KMS-11 (cell line): ENCODE measurements at regions not wholly inside any gene's neighbourhood (a gene's known extent, or its start where the extent isn't known, plus 50 kb on each side); places are given as distances from the start of the nearest gene placed in this dataset.

ENCODE experiments used
- H2AFZ ChIP-seq: fragments of 200-600 bp; sonication (generic); 2 replicates; pipeline ENCODE4 v1.6.1; 2016; ENCODE audit warnings: antibody characterized with exemption, mixed run types, low read depth
- H3K27ac ChIP-seq: fragments of 200-600 bp; sonication (generic); 2 replicates; pipeline ENCODE4 v1.6.1; 2016; ENCODE audit warnings: mild to moderate bottlenecking, mixed run types
- H3K27me3 ChIP-seq: fragments of 200-600 bp; sonication (generic); 2 replicates; pipeline ENCODE4 v1.6.1; 2017; ENCODE audit warnings: mild to moderate bottlenecking, low read depth, mixed run types, moderate library complexity; ENCODE audit not compliant: insufficient read depth
- H3K36me3 ChIP-seq: fragments of 200-600 bp; sonication (generic); 2 replicates; pipeline ENCODE4 v1.6.1; 2017; ENCODE audit warnings: mild to moderate bottlenecking, mixed run types; ENCODE audit not compliant: insufficient read depth
- H3K4me1 ChIP-seq: fragments of 200-600 bp; sonication (generic); 2 replicates; pipeline ENCODE4 v1.6.1; 2016; ENCODE audit warnings: mild to moderate bottlenecking, low read depth, mixed run types; ENCODE audit not compliant: poor library complexity, severe bottlenecking
- H3K4me2 ChIP-seq: fragments of 200-600 bp; sonication (generic); 2 replicates; pipeline ENCODE4 v1.7.0; 2016; ENCODE audit warnings: mild to moderate bottlenecking, mixed run types
- H3K4me3 ChIP-seq: fragments of 200-600 bp; sonication (generic); IDR thresholded peaks from 2 replicates; pipeline ENCODE4 v1.6.1; 2017; ENCODE audit warnings: low read depth, low read length, mixed read lengths; ENCODE audit not compliant: insufficient read depth
- H3K79me2 ChIP-seq: fragments of 200-600 bp; sonication (generic); 2 replicates; pipeline ENCODE4 v1.6.1; 2016; ENCODE audit warnings: low read depth, mixed run types; ENCODE audit not compliant: insufficient read depth
- H3K9ac ChIP-seq: fragments of 200-600 bp; sonication (generic); 2 replicates; pipeline ENCODE4 v1.6.1; 2016; ENCODE audit warnings: mild to moderate bottlenecking, mixed run types
- H4K20me1 ChIP-seq: fragments of 200-600 bp; sonication (generic); 2 replicates; pipeline ENCODE4 v1.6.1; 2016; ENCODE audit warnings: mild to moderate bottlenecking, mixed run types; ENCODE audit not compliant: insufficient read depth
- CTCF ChIP-seq: fragments of 200-600 bp; sonication (generic); conservative IDR thresholded peaks from 2 replicates; pipeline ENCODE4 v1.6.1; 2017; ENCODE audit warnings: low read depth, mild to moderate bottlenecking, antibody characterized with exemption, low read length, moderate library complexity, mixed read lengths

- no peak overlapping the region for H3K4me2 ChIP-seq
These were observed 1024.3 kb upstream of the MAP3K7 start for GRCh38 chr6:91611190-91611589.

GRCh38 chr6:91608428-91608827 is 1021.6 kb upstream of the MAP3K7 start:
- Histone ChIP-seq H3K36me3 (no peaks in the 10 kb centered on the region), H3K27me3 (no peaks in the 10 kb centered on the region), H3K4me3 (no peak overlapping the region), H3K79me2 (no peaks in the 10 kb centered on the region), H3K4me2 (no peak overlapping the region), H3K4me1 (no peaks in the 10 kb centered on the region), H2AFZ (no peak overlapping the region), H3K9ac (no peak overlapping the region), H4K20me1 (no peaks in the 10 kb centered on the region), H3K27ac (no peak overlapping the region)
- no peak for TF ChIP-seq CTCF

More at GRCh38 chr6:91611190-91611589, 1024.3 kb upstream of the MAP3K7 start:
- H3K4me1 ChIP-seq = no peaks in the 10 kb centered on the region
- no peaks in the 10 kb centered on the region for H3K36me3 ChIP-seq
- H3K4me3 ChIP-seq = no peak overlapping the region
- H3K79me2 ChIP-seq = no peaks in the 10 kb centered on the region
- no peak overlapping the region for H3K9ac ChIP-seq
- no peak for TF ChIP-seq CTCF
- no peak overlapping the region for H3K27ac ChIP-seq
- H3K27me3 ChIP-seq = no peaks in the 10 kb centered on the region
- H4K20me1 ChIP-seq = no peaks in the 10 kb centered on the region
- H2AFZ ChIP-seq = no peak overlapping the region

- no peaks in the 10 kb centered on the region for H3K79me2 ChIP-seq
- no peak for TF ChIP-seq CTCF
- no peak overlapping the region for H3K9ac ChIP-seq
- H4K20me1 ChIP-seq = no peaks in the 10 kb centered on the region
- H3K4me2 ChIP-seq = no peak overlapping the region
- H2AFZ ChIP-seq = no peak overlapping the region
- H3K4me1 ChIP-seq = no peaks in the 10 kb centered on the region
- no peak overlapping the region for H3K27ac ChIP-seq
- H3K27me3 ChIP-seq = no peaks in the 10 kb centered on the region
- H3K4me3 ChIP-seq = no peak overlapping the region
- H3K36me3 ChIP-seq = no peaks in the 10 kb centered on the region
These were observed 1019.5 kb upstream of the MAP3K7 start for GRCh38 chr6:91606148-91606901.

- Histone ChIP-seq H3K36me3 (no peaks in the 10 kb centered on the region), H2AFZ (no peak overlapping the region), H3K4me3 (no peak overlapping the region)
These were observed 1013.7 kb upstream of the MAP3K7 start for GRCh38 chr6:91600561-91600960.

More at GRCh38 chr6:91600561-91600960, 1013.7 kb upstream of the MAP3K7 start:
- H3K79me2 ChIP-seq = no peaks in the 10 kb centered on the region
- no peaks in the 10 kb centered on the region for H3K4me1 ChIP-seq
- no peaks in the 10 kb centered on the region for H3K27me3 ChIP-seq
- H3K27ac ChIP-seq = no peak overlapping the region
- no peak for TF ChIP-seq CTCF
- no peaks in the 10 kb centered on the region for H4K20me1 ChIP-seq
- H3K9ac ChIP-seq = no peak overlapping the region
- no peak overlapping the region for H3K4me2 ChIP-seq
